ENCODE measurements at regions not wholly inside any gene's neighbourhood (a gene's known extent, or its start where the extent isn't known, plus 50 kb on each side); places are given as distances from the start of the nearest gene placed in this dataset.

DNA sequence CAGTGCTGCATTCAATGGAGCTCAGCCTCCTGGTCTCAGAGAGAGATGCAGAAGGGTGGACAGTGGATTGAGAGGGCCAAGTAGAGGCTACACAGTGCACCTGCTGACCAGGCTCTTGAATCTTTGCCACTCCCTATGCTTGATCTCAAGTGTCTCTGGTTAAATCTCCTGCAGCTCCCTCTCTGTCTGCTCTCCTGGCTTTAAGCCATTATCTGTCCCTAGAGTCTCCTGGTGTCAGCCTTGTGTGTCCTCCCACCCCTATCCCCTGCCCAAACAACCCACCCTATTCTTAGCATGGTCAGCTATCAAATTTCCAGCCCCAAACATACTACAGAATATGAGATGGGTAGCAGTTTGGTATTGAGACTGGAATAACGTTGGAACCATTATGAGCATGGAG, 479.3 kb upstream of the CELF2 start:
- H3K9ac ChIP-seq (ENCODE audit: low read length): no peak overlapping the region
- H3K36me3 ChIP-seq (ENCODE audit: control insufficient read depth, insufficient read depth, low read length, severe bottlenecking): no peaks in the 10 kb centered on the region
- peaks cover 15% of the 10 kb centered on the region for H3K4me1 ChIP-seq (ENCODE audit: control insufficient read depth, insufficient read depth, low read length)
- no peak for DNase-seq (ENCODE audit: low read depth)
- no peaks in the 10 kb centered on the region for H3K27me3 ChIP-seq (replicated peaks; ENCODE audit: control insufficient read depth, insufficient read depth, low read length)
- no peaks in the 10 kb centered on the region for H3K9me3 ChIP-seq (ENCODE audit: control insufficient read depth, low read length)
- no peak overlapping the region for H3K4me3 ChIP-seq (ENCODE audit: low read length)

DNA sequence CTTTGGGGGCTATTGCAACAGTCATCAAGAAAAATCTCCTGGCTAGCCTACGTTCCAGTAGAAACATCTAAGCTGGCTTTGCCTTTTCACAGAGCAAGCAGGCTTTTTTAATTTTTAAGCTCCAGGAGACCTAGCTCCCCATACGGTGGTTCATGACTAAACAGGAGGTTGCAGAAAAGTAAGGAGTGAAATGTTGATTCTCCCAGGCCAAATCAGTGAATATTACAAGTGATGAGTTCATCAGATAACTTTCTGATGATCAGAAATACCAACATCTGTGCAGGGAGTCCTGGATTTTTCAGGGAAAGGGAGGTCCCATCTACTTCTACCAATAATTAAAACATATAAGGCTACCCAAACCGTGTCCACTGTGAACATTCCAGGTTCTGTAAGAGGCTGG, 477.3 kb upstream of the CELF2 start:
- Histone ChIP-seq H3K4me1 (ENCODE audit: control insufficient read depth, insufficient read depth, low read length) (peaks cover 15% of the 10 kb centered on the region), H3K27me3 (replicated peaks; ENCODE audit: control insufficient read depth, insufficient read depth, low read length) (no peaks in the 10 kb centered on the region), H3K9ac (ENCODE audit: low read length) (no peak overlapping the region), H3K36me3 (ENCODE audit: control insufficient read depth, insufficient read depth, low read length, severe bottlenecking) (no peaks in the 10 kb centered on the region), H3K9me3 (ENCODE audit: control insufficient read depth, low read length) (no peaks in the 10 kb centered on the region), H3K4me3 (ENCODE audit: low read length) (no peak overlapping the region)
- DNase-seq (ENCODE audit: low read depth): no peak

DNA sequence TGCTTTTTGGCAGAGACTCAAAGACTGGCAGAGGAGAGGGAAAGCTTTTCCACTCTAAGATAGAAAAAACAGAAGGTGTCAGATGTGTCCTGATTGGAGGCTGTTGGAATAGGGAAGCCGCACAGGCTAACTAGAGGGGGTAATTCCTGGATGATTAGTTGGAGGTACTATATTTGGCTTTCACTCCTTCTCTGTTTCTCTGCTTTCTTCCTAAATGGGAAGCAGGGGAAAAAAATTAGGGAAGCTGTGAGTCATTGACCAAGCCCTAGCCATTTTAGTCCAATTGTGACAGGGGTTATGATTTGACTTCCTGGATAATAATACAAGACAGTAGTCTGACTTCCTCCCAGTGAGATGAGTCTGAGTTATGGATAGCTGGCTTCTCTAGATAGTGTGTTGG, 475.2 kb upstream of the CELF2 start:
- Histone ChIP-seq H3K36me3 (ENCODE audit: control insufficient read depth, insufficient read depth, low read length, severe bottlenecking) (no peaks in the 10 kb centered on the region), H3K4me3 (ENCODE audit: low read length) (no peak overlapping the region), H3K9ac (ENCODE audit: low read length) (no peak overlapping the region), H3K27me3 (replicated peaks; ENCODE audit: control insufficient read depth, insufficient read depth, low read length) (no peaks in the 10 kb centered on the region), H3K9me3 (ENCODE audit: control insufficient read depth, low read length) (no peaks in the 10 kb centered on the region), H3K4me1 (ENCODE audit: control insufficient read depth, insufficient read depth, low read length) (peaks cover 15% of the 10 kb centered on the region)
- no peak for DNase-seq (ENCODE audit: low read depth)

DNA sequence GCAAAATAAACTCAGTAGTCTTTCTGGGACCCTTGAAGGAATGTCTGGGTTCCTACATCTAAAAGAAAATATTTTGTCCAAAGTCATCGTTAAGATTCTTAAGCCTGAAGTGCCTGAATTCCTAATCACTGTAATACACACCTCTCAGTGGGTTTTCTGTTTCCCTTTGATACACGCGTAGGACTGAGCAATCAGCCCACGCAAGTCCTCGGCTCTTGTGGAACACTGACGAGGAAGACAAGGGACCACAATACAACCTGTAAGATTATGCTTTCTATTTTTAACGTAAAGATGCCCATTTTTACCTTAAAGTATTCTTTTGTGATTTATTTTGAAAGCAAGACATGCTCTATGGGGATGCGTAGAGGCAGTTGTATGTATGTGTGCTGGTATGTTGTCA, 472.8 kb upstream of the CELF2 start:
- DNase-seq (ENCODE audit: low read depth): no peak
- no peak overlapping the region for H3K9ac ChIP-seq (ENCODE audit: low read length)
- peaks cover 15% of the 10 kb centered on the region for H3K4me1 ChIP-seq (ENCODE audit: control insufficient read depth, insufficient read depth, low read length)
- no peaks in the 10 kb centered on the region for H3K9me3 ChIP-seq (ENCODE audit: control insufficient read depth, low read length)
- no peak overlapping the region for H3K4me3 ChIP-seq (ENCODE audit: low read length)
- H3K36me3 ChIP-seq (ENCODE audit: control insufficient read depth, insufficient read depth, low read length, severe bottlenecking): no peaks in the 10 kb centered on the region
- no peaks in the 10 kb centered on the region for H3K27me3 ChIP-seq (replicated peaks; ENCODE audit: control insufficient read depth, insufficient read depth, low read length)

DNA sequence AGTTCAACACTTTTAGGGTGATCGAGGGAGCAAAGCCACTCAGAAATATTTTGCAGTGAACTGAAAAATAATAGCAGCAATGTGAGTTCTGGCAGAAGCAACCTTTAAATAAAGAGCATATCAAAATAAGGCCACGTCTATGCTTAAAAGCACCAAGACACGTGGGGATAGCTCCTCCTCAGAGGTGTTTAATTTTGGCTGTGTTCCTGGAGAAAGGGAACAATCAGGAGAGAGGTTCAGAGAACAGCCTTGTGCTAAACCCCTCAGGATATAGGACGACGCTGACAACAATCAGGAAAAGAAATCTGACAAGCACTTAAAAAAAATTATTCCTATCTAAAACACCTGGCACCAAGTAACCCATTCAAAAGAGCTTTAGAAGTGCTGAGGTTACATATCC, 471.9 kb upstream of the CELF2 start:
- Histone ChIP-seq H3K4me3 (ENCODE audit: low read length) (no peak overlapping the region), H3K36me3 (ENCODE audit: control insufficient read depth, insufficient read depth, low read length, severe bottlenecking) (no peaks in the 10 kb centered on the region), H3K27me3 (replicated peaks; ENCODE audit: control insufficient read depth, insufficient read depth, low read length) (no peaks in the 10 kb centered on the region), H3K9ac (ENCODE audit: low read length) (no peak overlapping the region), H3K9me3 (ENCODE audit: control insufficient read depth, low read length) (no peaks in the 10 kb centered on the region), H3K4me1 (ENCODE audit: control insufficient read depth, insufficient read depth, low read length) (peaks cover 15% of the 10 kb centered on the region)
- no peak for DNase-seq (ENCODE audit: low read depth)

DNA sequence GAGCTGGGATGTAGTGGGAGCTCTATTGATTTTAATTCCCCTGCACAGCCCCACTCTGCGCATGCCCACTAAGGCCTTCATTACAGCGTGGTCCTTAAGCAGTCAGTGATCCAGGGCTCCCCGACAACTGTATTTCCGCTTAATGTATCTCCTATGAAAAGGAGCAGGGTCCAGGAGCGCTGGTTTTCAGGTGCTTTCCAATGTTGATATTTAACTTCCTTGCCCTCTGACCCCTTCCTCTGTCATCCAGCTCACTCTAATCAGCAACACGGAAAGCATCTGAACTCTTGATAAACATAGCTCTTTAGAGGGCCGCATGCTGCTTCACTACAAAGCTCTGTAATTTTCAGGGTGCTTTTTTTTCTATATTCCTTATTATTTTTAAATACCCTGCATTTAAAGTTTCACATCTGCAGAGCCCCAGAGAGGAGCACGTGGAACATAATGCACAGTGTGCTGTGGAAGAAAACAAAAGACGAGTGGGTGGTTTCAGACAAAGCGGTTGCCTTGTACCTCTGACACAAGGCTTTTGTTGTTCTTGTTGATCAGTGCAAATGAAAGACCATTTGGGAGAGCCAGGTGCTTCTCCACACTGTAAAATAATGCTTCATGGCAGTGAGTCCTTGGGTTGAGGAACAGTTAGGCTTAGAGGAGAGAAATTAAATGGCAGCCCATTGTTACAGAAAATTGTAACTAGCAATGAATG, 465.9 kb upstream of the CELF2 start:
- no peak for DNase-seq (ENCODE audit: low read depth)
- Histone ChIP-seq H3K27me3 (replicated peaks; ENCODE audit: control insufficient read depth, insufficient read depth, low read length) (no peaks in the 10 kb centered on the region), H3K9ac (ENCODE audit: low read length) (no peak overlapping the region), H3K4me1 (ENCODE audit: control insufficient read depth, insufficient read depth, low read length) (no peaks in the 10 kb centered on the region), H3K9me3 (ENCODE audit: control insufficient read depth, low read length) (no peaks in the 10 kb centered on the region), H3K4me3 (ENCODE audit: low read length) (no peak overlapping the region), H3K36me3 (ENCODE audit: control insufficient read depth, insufficient read depth, low read length, severe bottlenecking) (no peaks in the 10 kb centered on the region)

DNA sequence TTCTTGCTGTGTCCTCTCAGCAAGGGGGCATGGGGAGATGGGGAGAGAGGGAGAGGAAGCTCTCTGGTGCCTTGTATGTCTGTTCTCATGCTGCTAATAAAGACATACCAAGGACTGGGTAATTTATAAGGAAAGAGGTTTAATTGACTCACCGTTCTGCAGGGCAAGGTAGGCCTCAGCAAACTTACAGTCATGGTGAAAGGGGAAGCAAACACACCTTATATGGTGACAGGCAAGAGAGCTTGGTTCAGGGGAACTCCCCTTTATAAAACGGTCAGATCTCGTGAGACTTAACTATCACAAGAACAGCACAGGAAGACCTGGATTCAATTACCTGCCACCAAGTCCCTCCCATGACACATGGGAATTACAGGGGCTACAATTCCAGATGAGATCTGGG, 464.7 kb upstream of the CELF2 start:
- no peak for DNase-seq (ENCODE audit: low read depth)
- H3K9me3 ChIP-seq (ENCODE audit: control insufficient read depth, low read length): no peaks in the 10 kb centered on the region
- no peaks in the 10 kb centered on the region for H3K36me3 ChIP-seq (ENCODE audit: control insufficient read depth, insufficient read depth, low read length, severe bottlenecking)
- H3K27me3 ChIP-seq (replicated peaks; ENCODE audit: control insufficient read depth, insufficient read depth, low read length): no peaks in the 10 kb centered on the region
- no peak overlapping the region for H3K9ac ChIP-seq (ENCODE audit: low read length)
- no peaks in the 10 kb centered on the region for H3K4me1 ChIP-seq (ENCODE audit: control insufficient read depth, insufficient read depth, low read length)
- no peak overlapping the region for H3K4me3 ChIP-seq (ENCODE audit: low read length)

DNA sequence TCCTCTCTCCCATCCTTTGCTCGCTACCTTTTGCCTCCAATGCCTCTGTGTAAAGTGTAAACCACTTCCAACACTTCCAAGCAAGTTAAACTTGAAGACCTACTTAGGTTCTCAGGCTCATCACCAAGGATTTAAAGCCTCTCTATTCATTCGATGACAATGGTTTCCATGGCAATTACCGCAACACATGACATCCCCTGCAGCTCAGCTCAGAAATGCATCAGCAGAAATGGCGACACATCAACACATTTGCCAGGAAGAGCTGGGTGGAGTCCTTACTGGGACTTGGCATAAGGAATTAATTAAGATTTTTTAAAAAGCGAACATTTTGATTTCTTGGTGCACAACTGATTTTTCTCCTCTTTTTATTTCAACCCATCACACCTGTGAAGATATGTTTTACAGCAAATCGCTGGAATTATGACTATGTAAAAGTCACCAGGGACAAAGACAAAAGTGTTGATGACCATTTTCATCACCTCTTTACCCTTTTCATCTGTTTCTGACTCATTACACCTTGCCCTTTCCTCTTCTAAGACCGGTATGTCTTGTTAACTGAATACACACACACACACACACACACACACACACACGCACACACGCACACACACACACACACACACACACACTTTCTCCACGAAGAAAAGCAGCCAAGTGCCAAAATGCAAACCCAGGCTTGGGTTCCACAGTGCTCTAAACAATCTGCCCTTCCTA, 453.4 kb upstream of the CELF2 start:
- Histone ChIP-seq H3K4me1 (ENCODE audit: control insufficient read depth, insufficient read depth, low read length) (peaks cover 13% of the 10 kb centered on the region), H3K27me3 (replicated peaks; ENCODE audit: control insufficient read depth, insufficient read depth, low read length) (no peaks in the 10 kb centered on the region), H3K9ac (ENCODE audit: low read length) (no peak overlapping the region), H3K9me3 (ENCODE audit: control insufficient read depth, low read length) (no peaks in the 10 kb centered on the region), H3K4me3 (ENCODE audit: low read length) (peak overlapping the region; percentile 20), H3K36me3 (ENCODE audit: control insufficient read depth, insufficient read depth, low read length, severe bottlenecking) (no peaks in the 10 kb centered on the region)
- DNase-seq (ENCODE audit: low read depth): no peak

DNA sequence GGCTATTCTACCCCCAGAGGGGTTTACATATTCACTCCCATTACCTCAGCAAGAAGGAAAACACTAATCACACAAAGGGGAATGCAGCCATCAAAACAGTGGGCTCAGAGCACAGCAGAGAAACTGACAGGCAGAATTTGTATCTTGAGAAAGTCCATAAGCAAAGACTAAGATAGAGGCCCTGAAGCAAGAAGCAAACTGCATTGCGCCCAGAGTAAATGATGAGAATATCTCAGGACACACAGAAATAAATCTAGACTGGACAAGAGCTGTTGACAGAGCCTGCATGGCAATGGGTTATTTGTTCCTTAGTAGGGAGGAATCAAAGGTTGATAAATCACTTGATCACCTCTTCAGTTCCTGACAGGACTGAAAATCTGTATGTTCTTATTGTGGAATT, 440.7 kb upstream of the CELF2 start:
- Histone ChIP-seq H3K9ac (ENCODE audit: low read length) (no peak overlapping the region), H3K9me3 (ENCODE audit: control insufficient read depth, low read length) (no peaks in the 10 kb centered on the region), H3K36me3 (ENCODE audit: control insufficient read depth, insufficient read depth, low read length, severe bottlenecking) (no peaks in the 10 kb centered on the region), H3K27me3 (replicated peaks; ENCODE audit: control insufficient read depth, insufficient read depth, low read length) (no peaks in the 10 kb centered on the region), H3K4me3 (ENCODE audit: low read length) (no peak overlapping the region), H3K4me1 (ENCODE audit: control insufficient read depth, insufficient read depth, low read length) (no peaks in the 10 kb centered on the region)
- DNase-seq (ENCODE audit: low read depth): no peak

DNA sequence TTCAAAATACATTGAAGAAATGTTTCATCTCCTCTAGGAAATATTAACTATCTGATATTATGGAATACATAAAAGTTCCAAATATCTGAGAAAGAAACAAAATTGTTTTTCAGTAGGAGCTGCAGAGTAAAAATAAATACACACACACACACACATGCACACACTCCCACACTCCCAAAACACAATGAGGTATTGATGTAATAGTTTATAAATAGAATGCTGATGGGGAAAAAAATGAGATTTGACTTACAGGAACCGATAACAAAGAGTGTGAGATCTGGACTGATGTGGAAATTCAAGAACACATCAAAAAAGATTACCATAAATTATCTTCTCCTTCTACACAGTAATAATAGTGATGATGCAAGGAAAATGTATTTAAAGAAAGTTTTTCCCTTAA, 438.0 kb upstream of the CELF2 start:
- Histone ChIP-seq H3K36me3 (ENCODE audit: control insufficient read depth, insufficient read depth, low read length, severe bottlenecking) (no peaks in the 10 kb centered on the region), H3K4me3 (ENCODE audit: low read length) (no peak overlapping the region), H3K9me3 (ENCODE audit: control insufficient read depth, low read length) (no peaks in the 10 kb centered on the region), H3K4me1 (ENCODE audit: control insufficient read depth, insufficient read depth, low read length) (no peaks in the 10 kb centered on the region), H3K9ac (ENCODE audit: low read length) (no peak overlapping the region), H3K27me3 (replicated peaks; ENCODE audit: control insufficient read depth, insufficient read depth, low read length) (no peaks in the 10 kb centered on the region)
- DNase-seq (ENCODE audit: low read depth): no peak

DNA sequence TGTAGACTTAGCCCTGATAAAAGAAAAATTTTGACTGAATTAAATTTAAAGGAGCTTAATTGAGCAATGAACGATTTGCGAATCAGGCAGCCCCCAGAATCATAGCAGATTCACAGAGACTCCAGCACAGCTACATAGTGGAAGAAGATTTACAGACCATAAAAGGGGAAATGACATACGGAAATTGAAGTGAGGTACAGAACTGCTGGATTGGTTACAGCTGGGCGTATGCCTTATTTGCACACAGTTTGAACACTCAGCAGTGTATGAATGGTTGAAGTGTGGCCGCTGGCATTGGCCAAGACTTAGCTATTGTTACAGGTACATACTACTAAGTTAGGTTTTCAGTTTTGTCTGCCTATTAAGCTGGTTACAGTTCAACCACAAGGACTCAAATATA, 433.5 kb upstream of the CELF2 start:
- Histone ChIP-seq H3K4me3 (ENCODE audit: low read length) (no peak overlapping the region), H3K36me3 (ENCODE audit: control insufficient read depth, insufficient read depth, low read length, severe bottlenecking) (no peaks in the 10 kb centered on the region), H3K27me3 (replicated peaks; ENCODE audit: control insufficient read depth, insufficient read depth, low read length) (no peaks in the 10 kb centered on the region), H3K9me3 (ENCODE audit: control insufficient read depth, low read length) (no peaks in the 10 kb centered on the region), H3K9ac (ENCODE audit: low read length) (no peak overlapping the region), H3K4me1 (ENCODE audit: control insufficient read depth, insufficient read depth, low read length) (peaks cover 16% of the 10 kb centered on the region)
- no peak for DNase-seq (ENCODE audit: low read depth)
